ENCODE measurements at regions not wholly inside any gene's neighbourhood (a gene's known extent, or its start where the extent isn't known, plus 50 kb on each side); places are given as distances from the start of the nearest gene placed in this dataset.
"Not testable (repeated sequence)": the region's sequence is repeated elsewhere in the genome, so short reads cannot be mapped to it uniquely, and the experiment has no call there.

- DNase-seq, result not testable (repeated sequence)
Observed at GRCh38 chr2:198602986-198603385, 798.6 kb downstream of the PLCL1 start.

GRCh38 chr2:198597648-198598047 lies 793.3 kb downstream of the PLCL1 start:
- DNase-seq, result no peak

- no peak for DNase-seq
Observed at GRCh38 chr2:198596985-198597384, 792.6 kb downstream of the PLCL1 start.

GRCh38 chr2:198595721-198596120 lies 791.3 kb downstream of the PLCL1 start:
- DNase-seq, result no peak

GRCh38 chr2:198591586-198591985 lies 787.2 kb downstream of the PLCL1 start:
- no peak for DNase-seq

- DNase-seq, result no peak
Observed at GRCh38 chr2:198587741-198588140, 783.3 kb downstream of the PLCL1 start.

GRCh38 chr2:198587240-198587639 lies 782.8 kb downstream of the PLCL1 start:
- DNase-seq, result no peak

GRCh38 chr2:198571393-198571792 lies 767.0 kb downstream of the PLCL1 start:
- no peak for DNase-seq

GRCh38 chr2:198558176-198558575 lies 753.8 kb downstream of the PLCL1 start:
- no peak for DNase-seq

- DNase-seq, result no peak
Observed at GRCh38 chr2:198546122-198546521, 741.7 kb downstream of the PLCL1 start.

- no peak for DNase-seq
Observed at GRCh38 chr2:198545411-198545810, 741.0 kb downstream of the PLCL1 start.

- DNase-seq, result no peak
Observed at GRCh38 chr2:198544461-198544860, 740.1 kb downstream of the PLCL1 start.

GRCh38 chr2:198534756-198535155 lies 730.4 kb downstream of the PLCL1 start:
- no peak for DNase-seq

GRCh38 chr2:198525211-198525969 lies 721.0 kb downstream of the PLCL1 start:
- no peak for DNase-seq

GRCh38 chr2:198523710-198524109 lies 719.3 kb downstream of the PLCL1 start:
- DNase-seq, result no peak

- DNase-seq, result no peak
Observed at GRCh38 chr2:198518935-198519334, 714.5 kb downstream of the PLCL1 start.

- no peak for DNase-seq
Observed at GRCh38 chr2:198517976-198518375, 713.6 kb downstream of the PLCL1 start.

GRCh38 chr2:198508610-198509009 lies 704.2 kb downstream of the PLCL1 start:
- not testable (repeated sequence) for DNase-seq

GRCh38 chr2:198499539-198499938 lies 695.1 kb downstream of the PLCL1 start:
- DNase-seq, result no peak

GRCh38 chr2:198498516-198498915 lies 694.1 kb downstream of the PLCL1 start:
- no peak for DNase-seq

- DNase-seq, result no peak
Observed at GRCh38 chr2:198498048-198498447, 693.7 kb downstream of the PLCL1 start.

- no peak for DNase-seq
Observed at GRCh38 chr2:198494931-198495330, 690.5 kb downstream of the PLCL1 start.

GRCh38 chr2:198490748-198491147 lies 686.4 kb downstream of the PLCL1 start:
- no peak for DNase-seq

GRCh38 chr2:198488964-198489363 lies 684.6 kb downstream of the PLCL1 start:
- no peak for DNase-seq

GRCh38 chr2:198483051-198483450 lies 678.7 kb downstream of the PLCL1 start:
- no peak for DNase-seq
